Neural progenitor cell (in vitro differentiated cells): ENCODE measurements at regions not wholly inside any gene's neighbourhood (a gene's known extent, or its start where the extent isn't known, plus 50 kb on each side); places are given as distances from the start of the nearest gene placed in this dataset.

Experiments used
- DNase-seq: peaks from one replicate; pipeline ENCODE4 v3.0.0-alpha.2; 2016; ENCODE audit warnings: low spot score
- H2AFZ ChIP-seq: fragments of 200-600 bp; sonication (generic); replicated peaks from 2 replicates; pipeline ENCODE4 v1.6.1; 2016; ENCODE audit warnings: antibody characterized with exemption
- H3F3A ChIP-seq: fragments of 200-600 bp; sonication (generic); 2 replicates; pipeline ENCODE4 v1.6.1; 2016; ENCODE audit warnings: antibody characterized with exemption, low read depth
- H3K27ac ChIP-seq: fragments of 200-600 bp; sonication (generic); 2 replicates; pipeline ENCODE4 v1.5.1; 2016; ENCODE audit warnings: mild to moderate bottlenecking
- H3K27me3 ChIP-seq: fragments of 200-600 bp; sonication (generic); 2 replicates; pipeline ENCODE4 v1.6.1; 2016; ENCODE audit warnings: mild to moderate bottlenecking, moderate library complexity
- H3K36me3 ChIP-seq: fragments of 200-600 bp; sonication (generic); 2 replicates; pipeline ENCODE4 v1.5.1; 2016
- H3K4me1 ChIP-seq: fragments of 200-600 bp; sonication (generic); 2 replicates; pipeline ENCODE4 v1.6.1; 2016; ENCODE audit warnings: mixed run types
- H3K4me2 ChIP-seq: fragments of 200-600 bp; sonication (generic); 2 replicates; pipeline ENCODE4 v1.6.1; 2016
- H3K4me3 ChIP-seq: fragments of 200-600 bp; sonication (generic); 2 replicates; pipeline ENCODE4 v1.5.1; 2016
- H3K79me2 ChIP-seq: fragments of 200-600 bp; sonication (generic); 2 replicates; pipeline ENCODE4 v1.6.1; 2016; ENCODE audit warnings: low read depth
- H3K9ac ChIP-seq: fragments of 200-600 bp; sonication (generic); 2 replicates; pipeline ENCODE4 v1.6.1; 2016
- H3K9me3 ChIP-seq: fragments of 200-600 bp; sonication (generic); 2 replicates; pipeline ENCODE4 v1.5.1; 2016; ENCODE audit warnings: low read depth
- H4K20me1 ChIP-seq: fragments of 200-600 bp; sonication (generic); 2 replicates; pipeline ENCODE4 v1.6.1; 2016; ENCODE audit warnings: low read depth
- H3K27ac Mint-ChIP-seq: 3 replicates; pipeline ENCODE4 v1.8.0; 2021; ENCODE audit warnings: mixed read lengths
- H3K27me3 Mint-ChIP-seq: 2 replicates; pipeline ENCODE4 v1.8.0; 2022; ENCODE audit warnings: low read depth, mild to moderate bottlenecking, inconsistent platforms, moderate library complexity, mixed read lengths; ENCODE audit not compliant: insufficient read depth
- H3K36me3 Mint-ChIP-seq: 3 replicates; pipeline ENCODE4 v1.8.0; 2021; ENCODE audit warnings: mixed read lengths
- H3K4me1 Mint-ChIP-seq: 3 replicates; pipeline ENCODE4 v1.8.0; 2021; ENCODE audit warnings: mixed read lengths
- H3K4me3 Mint-ChIP-seq: 3 replicates; pipeline ENCODE4 v1.8.0; 2021; ENCODE audit warnings: mild to moderate bottlenecking, moderate library complexity, mixed read lengths
- H3K9me3 Mint-ChIP-seq: 3 replicates; pipeline ENCODE4 v1.8.0; 2020; ENCODE audit warnings: mixed read lengths
- CTCF ChIP-seq: fragments of 200-600 bp; sonication (generic); IDR thresholded peaks from 2 replicates; pipeline ENCODE4 v1.5.1; 2017; ENCODE audit warnings: antibody characterized with exemption, mild to moderate bottlenecking
- EZH2 ChIP-seq: fragments of 200-600 bp; sonication (generic); IDR thresholded peaks from 2 replicates; pipeline ENCODE4 v1.6.1; 2017; ENCODE audit warnings: antibody characterized with exemption, mild to moderate bottlenecking, moderate library complexity
- EZH2phosphoT487 ChIP-seq: fragments of 200-600 bp; sonication (generic); IDR thresholded peaks from 2 replicates; pipeline ENCODE4 v1.6.1; 2017; ENCODE audit warnings: antibody characterized with exemption

- Histone ChIP-seq H3K4me3 (no peak overlapping the region), H3K9me3 (no peaks in the 10 kb centered on the region), H3K79me2 (no peaks in the 10 kb centered on the region), H3K4me1 (no peaks in the 10 kb centered on the region), H3K36me3 (no peaks in the 10 kb centered on the region), H3K4me2 (no peak overlapping the region), H3K27me3 (no peaks in the 10 kb centered on the region), H3K9ac (no peak overlapping the region), H4K20me1 (no peaks in the 10 kb centered on the region), H2AFZ (no peak overlapping the region), H3F3A (no peaks in the 10 kb centered on the region), H3K27ac (no peak overlapping the region)
- Mint-ChIP-seq H3K27me3 (no peaks in the 10 kb centered on the region), H3K9me3 (no peaks in the 10 kb centered on the region), H3K36me3 (no peaks in the 10 kb centered on the region), H3K27ac (no peak overlapping the region), H3K4me3 (no peak overlapping the region), H3K4me1 (no peaks in the 10 kb centered on the region)
- DNase-seq = no peak
- TF ChIP-seq EZH2phosphoT487 (no peak), CTCF (no peak), EZH2 (no peak)
Observed at GRCh38 chr1:163725551-163725950, 403.8 kb downstream of the NUF2 start.

- H3K4me1 Mint-ChIP-seq = no peaks in the 10 kb centered on the region
Observed at GRCh38 chr1:163730411-163730821, 408.7 kb downstream of the NUF2 start.

GRCh38 chr1:163737261-163737660 is 415.5 kb downstream of the NUF2 start:
- peak overlapping the region; percentile 52 for H2AFZ ChIP-seq
- no peak overlapping the region for H3K27ac ChIP-seq
- H4K20me1 ChIP-seq = no peaks in the 10 kb centered on the region
- H3K9me3 ChIP-seq = no peaks in the 10 kb centered on the region
- H3K36me3 Mint-ChIP-seq = no peaks in the 10 kb centered on the region
- no peaks in the 10 kb centered on the region for H3K27me3 ChIP-seq
- H3K4me3 Mint-ChIP-seq = no peak overlapping the region
- no peaks in the 10 kb centered on the region for H3F3A ChIP-seq
- H3K27me3 Mint-ChIP-seq = no peaks in the 10 kb centered on the region
- no peaks in the 10 kb centered on the region for H3K4me1 Mint-ChIP-seq
- H3K36me3 ChIP-seq = no peaks in the 10 kb centered on the region
- H3K4me2 ChIP-seq = no peak overlapping the region
- H3K9ac ChIP-seq = no peak overlapping the region
- H3K27ac Mint-ChIP-seq = no peak overlapping the region
- H3K9me3 Mint-ChIP-seq = no peaks in the 10 kb centered on the region
- DNase-seq = no peak
- H3K4me3 ChIP-seq = no peak overlapping the region
- H3K4me1 ChIP-seq = no peaks in the 10 kb centered on the region
- no peaks in the 10 kb centered on the region for H3K79me2 ChIP-seq
- no peak for TF ChIP-seq EZH2phosphoT487

More at GRCh38 chr1:163730411-163730821, 408.7 kb downstream of the NUF2 start:
- Histone ChIP-seq H3K36me3 (no peaks in the 10 kb centered on the region), H3F3A (no peaks in the 10 kb centered on the region), H2AFZ (no peak overlapping the region), H3K4me1 (no peaks in the 10 kb centered on the region), H3K27me3 (no peaks in the 10 kb centered on the region), H3K9ac (no peak overlapping the region), H4K20me1 (no peaks in the 10 kb centered on the region), H3K79me2 (no peaks in the 10 kb centered on the region), H3K4me2 (no peak overlapping the region), H3K4me3 (no peak overlapping the region), H3K9me3 (no peaks in the 10 kb centered on the region), H3K27ac (no peak overlapping the region)
- DNase-seq = no peak
- TF ChIP-seq EZH2 (no peak), EZH2phosphoT487 (no peak), CTCF (no peak)
- Mint-ChIP-seq H3K27ac (no peak overlapping the region), H3K9me3 (no peaks in the 10 kb centered on the region), H3K36me3 (no peaks in the 10 kb centered on the region), H3K4me3 (no peak overlapping the region), H3K27me3 (no peaks in the 10 kb centered on the region)

- Mint-ChIP-seq H3K4me3 (no peak overlapping the region), H3K4me1 (peaks cover 6% of the 10 kb centered on the region), H3K9me3 (peaks cover 5% of the 10 kb centered on the region), H3K27ac (no peak overlapping the region), H3K27me3 (no peaks in the 10 kb centered on the region), H3K36me3 (no peaks in the 10 kb centered on the region)
- Histone ChIP-seq H3K36me3 (no peaks in the 10 kb centered on the region), H3K4me2 (no peak overlapping the region), H3K27me3 (no peaks in the 10 kb centered on the region), H3F3A (peaks cover 5% of the 10 kb centered on the region), H3K9me3 (peaks cover 5% of the 10 kb centered on the region), H3K27ac (no peak overlapping the region), H3K79me2 (no peaks in the 10 kb centered on the region), H3K4me3 (no peak overlapping the region), H3K4me1 (peaks cover 18% of the 10 kb centered on the region), H4K20me1 (no peaks in the 10 kb centered on the region), H2AFZ (no peak overlapping the region), H3K9ac (no peak overlapping the region)
- TF ChIP-seq CTCF (no peak), EZH2phosphoT487 (no peak), EZH2 (no peak)
- no peak for DNase-seq
Observed at GRCh38 chr1:163744301-163744887, 422.6 kb downstream of the NUF2 start.
